GM13976 (cell line): ENCODE measurements at regions not wholly inside any gene's neighbourhood (a gene's known extent, or its start where the extent isn't known, plus 50 kb on each side); places are given as distances from the start of the nearest gene placed in this dataset.

ENCODE experiments used
- DNase-seq: peaks from one replicate; pipeline ENCODE4 v3.0.0; 2012; ENCODE audit warnings: low spot score
- CTCF ChIP-seq: IDR thresholded peaks from 2 replicates; pipeline ENCODE4 v1.5.1; 2012; ENCODE audit warnings: borderline replicate concordance, mild to moderate bottlenecking; ENCODE audit not compliant: insufficient read depth; ENCODE audit errors: extremely low read depth, missing control alignments, control extremely low read depth
- in situ Hi-C: fragments of 300-500 bp; cut with MboI; formaldehyde crosslinking; loops from one replicate; pipeline ENCODE4 v1.12.0; 2022; ENCODE audit warnings: low sequenced_read_pairs, mixed read lengths, inconsistent platforms; ENCODE audit not compliant: unreplicated experiment

DNA sequence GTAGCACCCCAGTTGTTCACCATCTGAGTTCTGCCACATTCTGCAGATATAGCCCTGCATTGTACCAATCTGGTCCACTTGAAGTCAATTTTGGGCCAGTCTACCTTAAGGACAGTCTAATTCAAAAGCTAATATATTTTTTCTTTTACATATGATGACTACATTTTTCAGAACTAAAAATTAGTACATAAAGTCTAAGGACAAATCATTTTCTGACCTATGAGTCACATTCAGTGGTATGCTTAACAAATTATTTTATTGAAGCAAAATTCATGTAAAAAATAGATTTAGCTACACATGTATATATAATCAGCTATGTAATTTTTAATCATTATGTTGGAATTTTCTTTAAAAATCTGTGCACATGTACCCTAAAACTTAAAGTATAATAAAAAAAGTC, 52.1 kb upstream of the IL12A start:
- TF ChIP-seq CTCF, result no peak
- no peak for DNase-seq
- in situ Hi-C loops, result no loop called here

GRCh38 chr3:159937561-159938166, 51.0 kb upstream of the IL12A start:
- in situ Hi-C loops, result no loop called here
- no peak for TF ChIP-seq CTCF
- no peak for DNase-seq

DNA sequence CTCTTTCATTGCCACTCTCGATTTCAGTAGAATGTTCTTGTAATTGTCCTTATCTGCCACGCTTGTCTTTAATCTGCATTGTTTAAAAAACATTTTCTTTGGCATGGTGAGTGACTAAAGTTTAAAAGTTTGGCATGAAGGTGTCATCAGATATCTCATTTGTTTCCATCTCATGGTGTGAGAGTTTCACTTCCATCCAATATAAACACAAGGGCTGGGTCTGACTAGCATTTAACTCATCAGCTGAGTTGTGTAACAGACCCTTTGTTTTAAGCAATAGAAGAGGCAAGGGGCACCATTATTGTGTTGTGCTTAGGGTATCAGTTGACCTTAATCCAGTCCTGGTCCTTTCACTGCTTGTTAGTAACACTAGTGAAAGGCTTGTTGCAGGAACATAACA, 49.9 kb upstream of the IL12A start:
- no peak for DNase-seq
- in situ Hi-C loops, result no loop called here
- no peak for TF ChIP-seq CTCF
